NCI-H1105 (cell line): ENCODE measurements at regions not wholly inside any gene's neighbourhood (a gene's known extent, or its start where the extent isn't known, plus 50 kb on each side); places are given as distances from the start of the nearest gene placed in this dataset.

Source experiments
- DNase-seq: peaks from one replicate; lab custom pipeline; 2025; lab: John Stamatoyannopoulos, UW

DNA sequence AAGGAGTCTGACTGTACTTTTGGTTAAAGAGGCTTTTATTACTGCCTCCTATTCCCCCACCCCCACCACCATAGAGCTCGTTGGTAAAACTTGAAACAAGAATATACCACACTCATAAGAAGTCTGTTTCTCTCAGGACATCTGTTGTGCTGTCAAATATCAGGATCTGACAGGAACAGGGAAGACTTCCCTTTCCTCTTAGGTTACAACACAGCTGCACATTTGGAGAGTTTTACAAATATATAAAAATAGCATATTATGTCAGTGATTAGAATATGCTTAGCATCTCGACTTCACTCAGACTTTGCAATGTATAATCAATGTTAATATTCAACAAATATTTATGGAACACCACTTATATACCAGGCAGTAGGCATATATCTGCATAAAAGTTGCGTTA is 439.6 kb upstream of the REG3G start:
- no peak for DNase-seq

DNA sequence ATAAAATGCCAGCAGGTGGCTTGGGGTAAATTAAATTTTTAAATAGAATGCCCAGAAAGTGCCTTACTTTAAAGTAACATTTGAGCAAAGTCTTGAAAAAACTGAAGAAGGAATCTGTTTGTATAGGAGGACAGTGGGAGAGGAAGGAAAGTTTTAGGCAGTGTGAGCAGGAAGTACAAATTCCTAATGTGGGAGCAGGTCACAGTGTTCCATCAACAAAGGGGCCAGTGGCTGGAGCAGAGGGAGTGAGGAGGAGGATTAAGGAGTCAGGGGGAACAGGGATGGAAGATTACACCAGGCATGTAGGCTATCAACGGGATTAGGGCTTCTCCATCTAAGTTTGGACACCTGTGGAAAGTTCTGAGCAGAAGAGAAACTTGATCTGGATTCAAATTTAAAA is 439.2 kb upstream of the REG3G start:
- DNase-seq: no peak

DNA sequence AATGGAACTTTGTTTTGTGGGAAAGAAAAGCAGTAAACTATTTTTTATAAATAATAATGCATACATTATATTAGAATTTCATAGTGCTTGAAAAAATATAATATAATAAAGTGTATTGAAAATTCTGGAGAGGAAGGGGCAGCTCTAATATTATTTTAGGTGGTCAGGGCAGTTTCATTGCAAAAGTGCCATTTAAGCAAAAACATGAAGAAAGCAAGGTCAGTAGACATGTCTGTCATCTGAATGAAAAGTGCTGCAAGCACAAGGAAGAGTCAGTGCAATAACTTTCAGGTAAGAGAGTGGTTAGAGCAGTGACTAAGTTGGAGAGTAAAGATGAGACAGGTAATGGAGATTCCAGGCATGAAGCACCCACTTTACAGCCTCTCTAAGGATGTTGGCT is 435.6 kb upstream of the REG3G start:
- no peak for DNase-seq

DNA sequence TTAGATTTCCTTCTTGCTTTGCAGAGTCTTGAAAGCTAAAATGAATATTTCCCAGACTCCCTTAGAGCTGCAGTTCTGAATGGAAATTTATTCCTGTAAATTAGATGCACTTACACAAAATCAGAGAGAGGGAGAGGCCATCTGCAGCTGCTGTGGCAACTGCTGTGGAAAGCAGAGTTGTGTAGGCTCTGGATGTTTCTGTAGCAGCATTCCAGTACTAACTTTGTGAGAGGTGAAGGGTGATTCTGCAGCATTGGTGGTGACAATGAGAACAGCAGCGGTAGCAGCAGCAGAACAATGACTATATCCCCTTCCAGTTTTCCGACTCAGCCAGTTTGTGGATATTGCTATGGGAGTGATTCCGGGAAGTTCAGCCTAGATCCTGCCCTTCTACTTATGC is 433.0 kb upstream of the REG3G start:
- no peak for DNase-seq

DNA sequence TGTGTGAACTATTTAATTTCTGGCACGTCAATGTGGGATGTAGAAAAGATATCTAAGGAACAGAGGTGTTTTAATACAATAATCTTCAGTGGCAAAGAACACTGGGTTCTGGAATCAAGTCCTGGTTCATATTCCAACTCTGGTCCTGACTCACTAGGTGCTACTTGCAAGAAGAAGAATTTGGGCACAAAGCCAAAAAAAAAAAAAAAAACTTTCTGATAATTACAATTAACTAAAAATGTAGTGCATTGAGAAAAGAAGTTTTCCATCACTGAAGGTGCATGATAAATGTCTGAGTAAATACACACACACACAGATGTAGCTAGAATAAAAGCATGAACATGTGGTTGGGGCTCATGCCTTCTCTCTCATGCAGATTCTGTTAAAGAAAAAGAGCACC is 424.4 kb upstream of the REG3G start:
- DNase-seq: no peak

DNA sequence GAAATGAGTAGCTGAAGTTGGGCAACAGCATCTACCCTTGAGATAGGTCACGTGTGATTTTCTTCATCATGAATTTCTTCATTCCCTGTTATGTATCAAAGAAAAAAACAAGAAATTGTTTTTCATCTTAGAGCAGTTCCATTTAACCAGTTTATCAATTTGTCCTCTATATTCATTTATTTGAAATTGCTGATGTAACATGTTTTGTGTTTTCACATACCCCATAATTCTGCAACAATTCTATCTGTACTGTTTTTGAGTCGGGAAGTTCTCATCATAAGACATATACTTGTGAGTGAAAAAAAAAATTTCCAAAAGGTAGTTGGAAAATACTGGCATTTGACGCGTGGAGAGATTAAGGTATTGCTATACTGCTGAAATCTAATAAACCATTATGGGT is 422.6 kb upstream of the REG3G start:
- DNase-seq: no peak

DNA sequence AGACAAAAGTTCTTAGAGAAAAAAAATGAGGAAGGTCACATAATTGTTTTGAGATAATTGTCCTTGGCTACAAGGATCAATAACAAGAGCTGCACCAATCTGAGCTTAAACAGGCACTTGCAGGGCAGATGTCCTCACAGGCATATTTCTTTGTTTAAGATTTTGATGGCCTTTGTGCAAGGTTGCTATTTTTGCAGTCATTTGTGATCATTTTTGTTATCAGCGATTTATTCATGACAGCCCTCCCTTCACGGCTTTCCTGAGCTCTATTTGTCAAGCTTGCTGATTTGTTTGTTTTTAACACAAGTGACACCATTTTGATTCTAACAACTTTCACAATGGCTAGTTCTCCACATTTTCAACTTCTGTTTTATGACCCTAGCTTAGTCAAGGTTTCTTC is 418.6 kb upstream of the REG3G start:
- no peak for DNase-seq

DNA sequence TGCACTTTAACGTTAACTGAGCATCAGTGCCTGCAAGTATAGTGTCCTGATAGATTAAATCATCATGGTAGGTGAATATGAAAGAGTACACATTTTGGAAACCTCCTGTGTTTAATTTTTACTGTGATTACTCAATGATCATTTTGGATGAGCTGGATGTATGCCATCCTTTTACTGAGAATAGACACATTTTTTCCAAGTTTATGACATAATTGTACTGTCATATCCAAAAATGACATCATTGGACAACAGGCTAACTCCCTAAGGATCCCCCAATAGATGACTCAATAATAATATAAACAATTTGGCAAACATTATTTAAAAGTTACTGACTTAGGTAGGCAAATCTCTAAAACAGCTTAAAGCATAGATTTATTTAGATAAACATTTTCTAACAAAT is 410.8 kb upstream of the REG3G start:
- DNase-seq: no peak

DNA sequence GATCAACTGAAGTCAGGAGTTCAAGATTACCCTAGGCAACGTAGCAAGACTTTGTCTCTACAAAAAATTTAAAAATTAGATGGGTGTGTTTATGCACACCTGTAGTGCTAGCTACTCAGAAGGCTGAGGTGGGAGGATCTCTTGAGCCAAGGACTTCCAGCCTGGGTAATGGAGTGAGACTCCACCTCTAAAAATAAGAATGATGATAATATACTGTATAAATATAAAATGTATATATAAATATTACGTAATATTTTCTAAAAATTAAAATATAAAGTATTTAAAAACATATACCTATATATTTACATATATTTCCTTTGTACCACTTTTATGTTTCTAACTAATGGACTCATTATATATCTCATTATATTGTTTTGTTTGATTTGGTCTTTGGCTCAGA is 409.5 kb upstream of the REG3G start:
- no peak for DNase-seq

DNA sequence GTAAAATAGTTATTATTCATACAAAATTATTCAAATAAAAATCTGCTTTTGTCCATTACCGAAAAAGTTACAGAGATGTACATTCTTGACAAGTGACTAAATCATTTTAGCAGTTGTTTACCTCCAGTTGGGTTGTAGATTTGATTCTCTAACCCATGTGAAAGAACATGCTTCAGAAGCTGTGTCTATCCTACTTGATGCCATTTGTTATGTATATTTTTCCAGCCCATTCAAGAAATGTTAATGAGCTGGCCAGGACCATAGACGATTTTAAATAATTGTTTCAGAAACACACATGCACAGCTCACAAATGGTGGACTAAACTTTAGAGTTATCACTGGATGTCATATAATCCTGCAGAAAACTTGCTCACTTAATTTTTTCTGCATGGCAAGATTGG is 391.1 kb upstream of the REG3G start:
- DNase-seq: no peak

DNA sequence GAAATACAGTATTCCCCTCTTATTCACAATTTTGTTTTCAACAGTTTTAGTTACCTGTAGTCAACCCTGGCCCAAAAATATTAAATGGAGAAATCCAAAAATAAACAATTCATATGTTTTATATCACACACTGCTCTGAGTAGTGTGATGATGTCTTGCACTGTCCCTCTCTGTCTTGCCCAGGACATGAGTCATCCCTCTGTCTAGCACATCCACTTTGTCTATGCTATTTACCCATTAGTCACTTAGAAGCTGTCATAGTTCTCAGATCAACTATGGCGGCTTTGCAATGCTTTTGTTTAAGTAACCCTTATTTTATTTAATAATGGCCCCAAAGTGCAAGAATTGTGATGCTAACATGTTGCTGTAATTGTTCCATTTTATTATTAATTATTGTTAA is 380.6 kb upstream of the REG3G start:
- DNase-seq: no peak

DNA sequence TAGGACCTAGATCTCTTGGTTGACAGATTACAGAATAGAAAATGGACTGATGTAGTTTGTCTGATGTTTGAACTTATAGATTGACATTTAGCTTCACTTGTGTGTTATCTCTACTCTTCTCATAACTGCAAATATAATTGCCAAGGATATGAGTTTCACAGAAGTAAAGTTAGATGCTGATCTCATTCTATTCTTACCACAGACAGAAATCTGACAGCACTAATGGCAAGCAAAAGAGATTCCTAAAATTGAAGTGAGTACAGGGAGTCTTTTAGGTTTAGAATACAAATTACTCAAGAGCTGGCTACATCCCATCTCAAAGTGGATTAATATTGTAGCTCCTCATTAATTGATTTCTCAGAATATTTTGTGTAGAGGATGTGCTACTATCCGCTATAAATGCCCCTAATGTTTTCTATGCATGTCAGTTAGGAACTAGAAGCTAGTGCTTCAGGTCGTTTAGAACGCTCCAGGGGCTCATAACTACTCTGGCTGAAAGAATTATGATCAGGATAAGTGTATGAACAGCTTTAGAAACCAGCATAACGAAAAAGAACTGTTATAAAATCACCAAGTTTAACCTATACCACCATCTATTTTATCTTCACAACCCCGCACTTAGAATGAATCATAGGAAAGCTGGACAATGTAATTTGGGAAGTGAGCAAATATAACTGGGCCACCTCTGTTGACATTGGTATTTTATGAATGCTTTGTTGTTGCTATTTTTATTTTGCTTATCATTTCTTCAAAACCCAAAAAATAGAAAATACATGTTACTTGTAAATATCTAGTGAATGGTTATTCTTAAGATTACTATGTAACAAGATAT is 378.8 kb upstream of the REG3G start:
- DNase-seq: no peak

DNA sequence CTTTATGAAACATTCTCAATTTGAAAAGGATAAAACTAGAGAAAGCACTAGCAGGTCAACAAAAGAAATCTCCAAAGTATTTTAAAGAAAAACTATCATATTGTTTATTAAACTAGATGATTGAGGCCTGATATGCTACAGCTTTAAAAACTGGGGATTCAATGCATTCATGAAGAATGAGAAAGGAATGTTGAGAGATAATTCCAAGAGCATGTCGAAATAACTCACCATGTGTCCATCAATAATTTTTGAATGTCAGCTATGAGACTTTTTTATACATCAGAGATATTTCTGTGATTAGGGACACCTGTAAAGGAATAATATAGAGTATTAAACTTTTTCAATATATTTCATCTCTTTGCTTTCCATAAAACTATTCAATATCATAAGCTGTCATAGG is 376.9 kb upstream of the REG3G start:
- no peak for DNase-seq

DNA sequence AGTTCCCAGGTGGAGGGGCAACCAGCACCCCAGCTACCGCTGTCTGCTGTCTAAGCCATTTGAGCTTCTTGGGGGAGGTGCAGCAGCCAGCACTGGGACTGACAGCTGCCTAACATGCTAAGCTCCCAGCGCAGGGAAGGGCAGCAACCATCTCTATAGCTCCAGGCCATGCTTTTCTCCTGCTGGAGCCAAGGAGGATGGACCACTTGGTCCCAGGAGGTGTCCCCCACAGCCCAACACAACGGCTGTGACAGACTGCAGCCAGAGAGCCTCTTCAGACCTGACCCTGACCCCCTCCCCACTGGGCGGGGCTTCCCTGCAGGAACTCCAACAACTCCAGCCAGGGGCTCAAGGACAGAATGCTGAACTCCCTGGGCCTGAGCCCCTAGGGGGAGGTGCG is 370.6 kb upstream of the REG3G start:
- no peak for DNase-seq

DNA sequence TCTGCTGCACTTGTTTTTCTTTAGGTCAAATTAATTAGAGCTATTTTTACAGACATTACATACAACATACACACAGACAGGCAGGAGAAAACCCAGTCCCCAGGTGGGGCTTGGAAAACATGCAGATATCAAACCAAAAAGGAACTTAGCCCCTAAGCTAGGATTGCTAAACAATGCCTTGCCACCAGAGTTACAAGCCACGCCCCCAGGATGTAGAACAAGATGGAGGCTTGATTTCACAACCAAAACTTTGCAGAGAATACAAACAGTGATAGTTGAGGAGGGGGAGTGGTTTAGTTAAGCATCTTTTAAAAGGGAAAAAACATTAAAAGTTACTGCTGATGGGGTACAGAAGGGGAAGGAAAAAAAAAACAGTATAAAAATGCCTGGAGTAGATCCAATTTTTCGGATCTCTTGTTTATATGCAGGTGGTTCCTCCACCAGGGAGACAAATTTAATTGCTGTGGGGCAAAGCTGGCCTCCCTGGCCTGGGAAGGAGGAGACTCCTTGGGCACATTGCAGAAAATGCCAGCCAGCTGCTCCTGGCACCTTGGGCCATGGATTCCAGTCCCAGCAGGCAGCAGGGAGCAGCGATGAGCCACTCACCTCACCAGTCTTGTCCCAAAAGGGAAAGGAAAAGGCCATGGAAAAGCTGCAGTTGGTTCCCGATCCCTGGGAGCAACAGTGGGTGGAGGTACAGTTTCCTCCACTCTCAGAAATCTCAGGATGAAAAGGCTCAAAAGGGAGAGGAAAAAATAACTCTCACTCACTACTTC is 348.4 kb upstream of the REG3G start:
- no peak for DNase-seq

DNA sequence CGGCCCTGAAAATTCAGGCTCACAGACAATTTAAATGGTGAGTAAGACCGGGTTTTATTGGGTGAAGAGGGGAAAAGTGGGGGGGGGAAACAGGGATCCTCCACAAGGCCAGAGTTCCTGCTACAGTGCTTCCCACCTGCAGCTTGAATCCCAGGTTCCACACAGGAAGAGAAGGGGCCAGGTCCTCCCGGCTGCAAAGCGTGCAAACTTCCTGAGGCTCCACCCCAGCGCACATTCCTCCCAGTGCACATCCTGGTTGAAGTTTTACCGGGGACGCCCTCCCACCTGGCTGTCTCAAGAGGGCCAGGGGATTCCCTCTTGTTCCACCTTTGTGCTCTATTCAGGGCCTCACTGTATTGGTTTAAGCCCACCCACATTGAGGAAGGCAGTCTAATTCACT is 347.7 kb upstream of the REG3G start:
- no peak for DNase-seq

DNA sequence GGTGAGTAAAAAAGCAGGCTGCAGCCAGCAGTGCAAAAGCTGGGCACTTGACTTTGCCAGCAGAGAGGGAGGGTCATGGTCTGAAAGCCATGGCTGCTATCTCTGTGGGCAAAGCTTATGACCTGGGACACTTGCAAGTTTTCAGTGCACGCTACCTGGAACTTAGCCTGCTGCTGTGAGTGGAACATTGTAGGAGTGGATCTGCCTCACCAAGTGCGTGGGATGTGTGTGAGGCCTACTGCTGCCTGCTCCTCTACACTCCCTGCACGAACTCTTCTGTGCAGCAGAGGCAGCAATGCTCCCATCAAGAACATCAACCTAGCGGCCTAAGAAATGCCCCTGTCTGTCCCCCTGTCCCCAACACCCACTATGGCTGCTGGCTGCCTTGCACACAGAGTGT is 344.1 kb upstream of the REG3G start:
- DNase-seq: no peak

DNA sequence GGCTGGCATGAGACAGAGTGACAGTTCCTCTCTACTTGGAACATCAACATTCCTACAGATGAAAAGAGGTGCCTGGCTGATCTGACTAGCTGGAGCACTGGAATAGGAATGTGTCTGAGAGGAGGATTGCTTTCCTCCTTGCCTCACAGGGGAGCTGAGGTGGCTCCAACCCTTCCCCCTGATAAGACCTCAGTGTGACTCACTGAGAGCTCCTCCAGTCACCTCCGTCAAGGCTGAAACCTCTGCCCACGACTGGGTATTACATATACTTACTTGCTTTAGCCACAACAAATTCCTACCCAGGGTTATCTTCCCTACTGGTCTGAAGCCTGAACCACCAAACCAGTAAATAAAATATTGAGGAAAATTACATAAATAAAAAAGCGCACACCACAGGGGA is 342.7 kb upstream of the REG3G start:
- no peak for DNase-seq

DNA sequence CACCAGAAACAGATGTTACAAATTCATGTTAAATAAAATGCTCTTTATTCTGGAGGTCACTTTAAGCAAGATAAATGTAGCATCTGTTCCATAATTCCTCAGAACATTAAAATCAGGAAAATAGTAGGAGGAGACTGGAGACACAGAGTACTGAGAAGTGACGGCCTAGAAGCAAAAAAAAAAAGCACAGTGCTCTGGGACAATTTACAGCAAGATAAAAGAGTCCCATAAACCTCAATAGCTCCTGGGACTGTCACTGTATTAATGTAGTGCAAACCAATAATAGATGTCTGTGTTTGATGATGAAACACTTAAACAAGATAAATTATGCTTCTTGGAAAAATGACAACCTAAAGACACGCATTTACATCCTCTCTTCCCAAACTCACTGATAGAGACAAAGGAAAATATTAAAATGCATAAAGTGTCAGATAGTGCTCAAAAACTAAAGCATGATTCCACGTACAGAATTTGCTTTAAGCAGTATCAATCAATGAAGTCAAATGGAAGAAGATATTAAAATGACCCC is 338.8 kb upstream of the REG3G start:
- no peak for DNase-seq

DNA sequence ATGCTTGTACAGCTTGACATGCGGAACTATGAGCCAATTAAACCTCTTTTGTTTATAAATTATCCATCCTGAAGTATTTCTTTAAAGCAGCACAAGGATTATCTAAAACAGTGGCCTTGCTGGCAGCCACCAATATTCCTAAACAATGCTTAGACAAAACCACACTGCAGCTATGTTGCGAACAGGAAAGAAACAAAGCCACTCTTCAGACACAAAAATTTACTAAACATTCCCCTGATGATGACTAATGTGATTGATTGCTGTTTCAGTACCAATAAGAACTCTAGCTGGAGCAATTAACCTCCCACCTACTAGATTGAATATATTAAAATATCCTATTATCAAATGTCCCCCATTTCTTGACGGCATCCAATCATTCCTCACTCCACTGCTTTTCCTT is 325.8 kb upstream of the REG3G start:
- no peak for DNase-seq

DNA sequence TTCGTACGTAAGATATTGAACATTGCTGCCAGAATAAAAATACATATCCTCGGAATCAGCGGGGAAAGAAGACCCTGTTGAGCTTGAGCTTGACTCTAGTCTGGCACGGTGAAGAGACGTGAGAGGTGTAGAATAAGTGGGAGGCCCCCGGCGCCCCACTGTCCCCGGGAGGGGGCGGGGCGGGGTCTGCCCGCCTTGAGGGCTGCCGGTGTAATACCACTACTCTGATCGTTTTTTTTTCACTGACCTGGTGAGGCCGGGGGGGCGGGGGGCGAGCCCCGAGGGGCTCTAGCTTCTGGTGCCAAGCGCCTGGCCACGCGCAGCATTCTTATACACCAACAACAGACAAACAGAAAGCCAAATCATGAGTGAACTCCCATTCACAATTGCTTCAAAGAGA is 324.0 kb upstream of the REG3G start:
- DNase-seq: no peak

DNA sequence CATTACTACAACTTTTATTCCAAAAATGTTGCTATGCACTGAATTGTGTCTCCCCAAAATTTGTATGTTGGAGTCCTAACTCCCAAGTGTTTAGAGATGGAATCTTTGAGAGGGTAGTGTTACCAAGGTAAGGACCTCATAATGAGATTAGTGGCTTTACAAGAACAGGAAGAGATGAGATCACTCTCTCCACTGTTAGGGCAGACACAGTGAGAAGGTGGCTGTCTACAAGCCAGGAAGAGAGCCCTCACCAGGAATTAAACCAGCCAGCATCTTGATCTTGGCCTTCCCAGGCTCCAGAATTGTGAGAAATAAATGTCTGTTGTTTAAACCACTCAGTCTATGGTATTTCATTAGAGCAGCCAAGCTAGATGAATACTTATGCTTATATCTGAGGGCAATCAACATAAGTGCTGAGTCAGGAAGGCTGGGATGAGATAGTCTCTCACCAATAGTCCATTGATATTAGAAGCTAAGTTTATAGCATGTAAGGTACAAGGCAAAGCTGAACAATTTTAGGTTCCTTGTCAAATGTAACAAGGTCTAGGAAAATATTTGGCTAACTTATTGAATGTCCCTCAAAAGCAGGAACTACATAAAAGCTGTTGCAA is 317.6 kb upstream of the REG3G start:
- DNase-seq: no peak
